GM19438 (cell line): ENCODE measurements at regions not wholly inside any gene's neighbourhood (a gene's known extent, or its start where the extent isn't known, plus 50 kb on each side); places are given as distances from the start of the nearest gene placed in this dataset.
"Not testable (repeated sequence)": the region's sequence is repeated elsewhere in the genome, so short reads cannot be mapped to it uniquely, and the experiment has no call there.

Source experiments
- ATAC-seq: cut with Tn5 transposase; IDR thresholded peaks from one replicate; pipeline ENCODE4 v1.9.1; 2021; ENCODE audit warnings: low read depth; ENCODE audit not compliant: unreplicated experiment

DNA sequence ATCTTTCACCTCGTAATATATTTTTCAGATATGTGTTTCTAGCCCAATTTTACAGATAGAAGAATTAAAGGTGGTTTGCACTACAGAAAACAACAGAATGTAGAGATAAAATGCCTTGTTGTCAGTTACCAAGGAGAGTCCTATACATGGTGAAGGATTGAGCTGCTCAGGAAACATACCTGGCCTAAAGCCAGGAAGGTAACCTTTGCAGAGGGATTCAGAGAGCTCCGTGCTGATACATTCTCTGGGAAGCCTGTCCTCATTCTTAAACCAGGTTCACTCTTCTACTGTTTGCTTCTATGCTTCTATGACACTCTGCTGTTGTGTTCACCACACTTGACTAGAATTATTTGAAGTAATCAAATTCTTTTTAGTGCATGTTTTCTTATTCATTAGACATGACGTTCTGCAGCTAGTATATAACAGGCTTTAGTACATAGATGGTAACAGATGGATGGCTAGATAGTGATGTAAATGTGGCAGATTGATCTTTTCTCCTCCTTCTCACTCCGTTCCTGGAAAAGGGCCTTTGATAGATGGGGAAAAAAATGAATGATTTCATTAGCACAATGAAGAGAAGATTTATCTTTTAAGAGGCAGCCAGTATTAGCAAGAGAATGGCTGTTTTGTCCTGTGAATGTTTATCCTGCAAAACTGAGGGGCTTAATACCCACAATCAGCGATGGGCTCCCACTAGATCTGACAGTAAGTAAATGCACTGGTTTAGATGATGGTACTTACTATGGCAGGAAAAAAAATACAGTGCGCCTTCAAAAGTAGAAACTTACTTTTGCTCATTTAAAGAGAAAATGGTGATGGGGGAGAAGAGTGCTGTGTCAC is 589.6 kb upstream of the FAM98A start:
- ATAC-seq = no peak

DNA sequence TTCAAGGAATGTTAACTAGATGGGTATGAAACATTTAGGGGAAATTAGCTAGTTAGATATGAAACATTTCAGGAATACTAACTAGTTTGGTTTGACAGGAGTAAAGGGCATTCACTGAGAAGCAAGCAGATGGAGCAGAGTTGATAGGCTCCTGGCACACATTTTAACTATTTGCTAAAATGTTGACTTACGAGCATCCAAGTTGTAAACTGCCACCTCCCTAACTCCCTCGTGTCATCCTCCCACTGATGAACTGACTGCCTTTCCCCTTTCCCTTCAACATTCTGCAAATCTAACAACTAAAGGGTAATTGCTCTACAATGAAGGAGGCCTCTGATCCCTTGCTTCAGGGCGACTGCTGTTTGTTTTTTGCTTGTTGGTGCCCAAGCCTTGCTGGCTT is 580.4 kb upstream of the FAM98A start:
- ATAC-seq = no peak

DNA sequence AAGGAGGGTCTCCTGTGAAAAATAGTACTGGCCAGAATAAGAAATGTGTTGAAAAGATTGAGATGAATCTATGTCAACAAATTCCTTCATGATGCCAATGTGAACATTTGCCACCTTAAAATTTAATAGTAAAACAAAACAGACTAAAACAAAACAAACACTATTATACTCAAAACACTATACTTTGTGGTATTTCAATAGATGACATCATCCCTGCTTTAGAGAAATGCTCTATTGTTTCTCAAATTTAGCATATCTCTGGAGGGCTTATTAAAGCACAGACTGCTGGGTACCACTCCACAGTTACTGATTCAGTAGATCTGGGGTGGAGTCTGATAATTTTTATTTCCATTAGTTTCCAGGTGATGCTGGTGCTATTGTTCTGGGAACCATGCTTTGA is 579.4 kb upstream of the FAM98A start:
- ATAC-seq = no peak

DNA sequence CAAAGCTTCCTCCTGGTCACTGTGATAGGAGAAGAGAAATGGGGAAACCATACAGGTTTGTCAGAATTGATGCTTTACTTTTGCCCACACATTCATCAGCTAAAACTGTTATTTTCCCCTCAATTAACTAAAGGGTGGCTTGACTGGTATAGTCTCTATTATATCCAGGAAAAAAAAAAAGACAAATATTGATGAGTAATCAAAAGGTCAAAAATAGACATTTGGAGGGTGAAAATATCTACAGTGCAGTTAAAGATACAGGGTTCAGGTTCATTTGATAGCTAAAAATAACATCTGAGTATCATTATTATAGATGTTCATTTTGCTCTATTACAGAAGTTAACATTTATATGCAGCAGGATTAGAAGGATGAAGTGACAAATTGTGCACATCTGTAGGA is 577.6 kb upstream of the FAM98A start:
- no peak for ATAC-seq

DNA sequence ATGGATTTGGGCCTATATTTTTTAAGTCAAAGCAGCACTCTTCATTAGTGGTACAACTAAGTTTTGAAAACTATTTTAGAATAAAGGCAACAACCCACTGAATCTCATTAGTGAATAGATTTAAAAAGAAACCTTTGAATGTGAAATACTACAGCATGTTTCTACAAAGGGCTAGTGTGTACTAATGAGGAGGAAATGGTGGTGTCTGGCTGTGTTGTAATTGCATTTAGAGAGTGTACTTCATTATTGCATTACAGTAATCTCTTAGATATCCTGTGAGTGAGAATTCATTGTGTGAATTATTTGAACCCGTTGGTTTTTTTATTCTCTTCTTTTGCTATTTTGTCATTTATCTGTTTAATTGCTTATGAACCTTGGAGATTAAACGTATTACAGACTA is 575.4 kb upstream of the FAM98A start:
- ATAC-seq = no peak

DNA sequence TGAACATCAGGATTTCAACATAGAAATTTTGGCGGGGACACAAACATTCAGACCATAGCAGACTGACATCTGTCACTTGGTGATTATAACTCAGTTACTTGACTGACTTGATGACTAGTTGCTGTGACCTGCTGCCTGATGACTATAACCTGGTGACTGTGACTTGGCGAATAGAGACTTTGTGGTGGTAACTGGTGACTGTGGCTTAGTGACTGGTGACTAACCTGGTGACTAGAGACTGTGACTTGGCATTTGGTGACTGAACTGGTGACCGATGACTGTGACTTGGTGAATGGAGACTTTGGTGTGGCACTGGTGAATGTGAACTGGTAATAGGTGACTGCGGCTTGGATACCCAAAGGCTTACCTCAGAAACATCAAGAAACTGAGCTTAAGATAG is 563.1 kb upstream of the FAM98A start:
- no peak for ATAC-seq

DNA sequence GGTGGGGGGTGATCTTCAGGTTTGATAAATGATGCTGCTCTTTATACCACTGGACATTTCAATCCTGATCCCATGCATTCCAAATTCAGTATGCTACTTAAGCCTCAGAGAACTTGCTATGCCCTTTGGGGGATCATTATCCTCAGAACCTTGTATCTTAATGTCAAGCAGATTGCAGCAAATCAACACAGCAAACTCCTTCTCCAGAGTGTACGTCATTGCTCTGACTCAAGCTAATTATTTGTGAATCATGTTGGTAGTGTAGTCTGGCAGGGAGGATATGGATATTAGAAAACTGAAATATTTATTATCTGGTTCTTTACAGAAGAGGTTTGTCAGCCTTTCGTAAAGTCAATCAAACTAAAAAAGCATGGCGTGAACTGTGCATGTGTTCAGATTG is 562.5 kb upstream of the FAM98A start:
- no peak for ATAC-seq

DNA sequence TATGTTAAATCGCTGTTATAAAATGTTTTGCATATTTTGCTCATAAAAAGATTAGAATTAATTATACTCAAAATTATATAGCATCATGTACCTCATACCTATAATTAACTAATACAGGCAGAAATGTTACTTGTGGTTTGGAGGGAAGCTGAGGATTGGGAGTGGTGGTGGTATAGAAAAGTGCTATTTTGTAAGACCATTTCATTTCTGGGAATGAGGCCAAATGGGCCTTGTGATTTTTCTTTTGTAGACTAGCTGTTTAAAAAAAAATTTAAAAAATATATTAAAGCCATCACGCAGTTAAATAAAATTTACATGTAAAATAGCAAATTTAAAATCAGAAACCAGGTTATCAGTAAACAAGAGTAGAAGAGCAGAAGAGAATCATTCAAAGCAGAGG is 560.8 kb upstream of the FAM98A start:
- no peak for ATAC-seq

DNA sequence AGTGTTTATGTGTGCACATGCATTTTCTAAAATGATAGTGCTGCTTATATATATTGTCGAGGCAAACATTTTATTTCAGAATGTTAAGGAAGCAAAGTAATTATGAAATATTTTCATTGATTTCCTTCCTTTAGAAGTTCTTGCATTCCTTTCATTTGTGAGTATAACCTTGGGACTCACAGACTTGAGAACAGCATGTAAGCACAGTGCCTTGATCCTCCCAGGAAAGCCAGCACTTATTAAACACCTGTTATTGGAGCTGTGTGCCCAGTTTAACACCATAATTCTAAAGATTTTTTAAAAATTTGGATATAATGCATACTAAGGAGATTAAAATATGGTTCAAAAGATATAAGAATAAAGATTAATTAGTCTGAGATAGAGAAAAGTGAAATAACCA is 554.4 kb upstream of the FAM98A start:
- ATAC-seq = no peak

DNA sequence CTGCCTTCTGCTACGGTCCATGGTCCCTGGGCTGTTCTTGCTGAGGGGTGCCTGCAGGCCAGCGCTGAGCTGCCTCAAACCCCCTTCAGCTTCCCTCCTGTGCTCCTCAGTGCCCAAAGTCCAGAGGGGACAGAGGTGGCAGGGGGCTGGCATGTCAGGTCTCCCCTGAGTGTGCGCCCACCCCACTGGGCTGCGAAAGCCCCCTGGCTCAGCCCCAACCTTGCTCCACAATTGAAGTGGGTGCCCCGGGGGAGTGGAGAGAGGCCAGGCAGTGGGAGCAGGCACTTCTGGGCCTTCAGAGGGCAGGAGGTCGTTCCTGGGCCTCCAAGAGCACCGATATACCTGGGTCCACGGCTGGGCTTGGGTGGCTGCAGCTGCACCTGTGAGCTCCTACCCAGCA is 548.7 kb upstream of the FAM98A start:
- no peak for ATAC-seq

DNA sequence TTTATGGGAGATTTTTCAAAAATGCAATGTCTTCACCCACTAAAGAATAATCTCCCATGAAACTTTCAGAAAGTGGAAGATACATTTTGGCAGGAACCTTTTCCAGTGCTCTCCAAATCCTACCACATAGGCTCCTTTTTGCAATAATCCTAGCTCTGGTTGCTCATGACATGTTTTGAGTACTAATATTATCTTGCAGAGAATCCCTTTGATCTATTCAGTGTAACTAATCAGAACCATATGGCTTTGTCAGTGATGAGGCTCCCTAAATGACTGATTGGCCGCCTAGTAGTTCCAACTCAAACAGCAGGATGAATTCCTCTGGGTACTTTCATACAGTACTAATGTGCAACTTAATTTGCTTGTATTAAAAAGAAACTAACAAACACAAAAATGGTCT is 544.0 kb upstream of the FAM98A start:
- ATAC-seq = no peak

DNA sequence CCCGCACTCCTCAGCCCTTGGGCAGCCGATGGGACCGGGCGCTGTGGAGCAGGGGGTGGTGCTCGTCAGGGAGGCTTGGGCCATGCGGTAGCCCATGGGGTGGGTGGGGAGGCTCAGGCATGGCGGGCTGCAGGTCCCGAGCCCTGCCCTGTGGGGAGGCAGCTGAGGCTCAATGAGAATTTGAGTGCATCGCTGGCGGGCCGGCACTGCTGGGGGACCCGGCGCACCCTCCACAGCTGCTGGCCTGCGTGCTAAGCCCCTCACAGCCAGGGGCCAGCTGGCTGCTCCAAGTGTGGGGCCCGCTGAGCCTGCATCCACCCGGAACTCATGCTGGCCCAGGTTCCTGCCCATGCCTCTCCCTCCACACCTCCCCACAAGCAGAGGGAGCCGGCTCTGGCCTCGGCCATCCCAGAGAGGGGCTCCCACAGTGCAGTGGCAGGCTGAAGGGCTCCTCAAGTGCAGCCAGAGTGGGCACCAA is 543.5 kb upstream of the FAM98A start:
- ATAC-seq = not testable (repeated sequence)

DNA sequence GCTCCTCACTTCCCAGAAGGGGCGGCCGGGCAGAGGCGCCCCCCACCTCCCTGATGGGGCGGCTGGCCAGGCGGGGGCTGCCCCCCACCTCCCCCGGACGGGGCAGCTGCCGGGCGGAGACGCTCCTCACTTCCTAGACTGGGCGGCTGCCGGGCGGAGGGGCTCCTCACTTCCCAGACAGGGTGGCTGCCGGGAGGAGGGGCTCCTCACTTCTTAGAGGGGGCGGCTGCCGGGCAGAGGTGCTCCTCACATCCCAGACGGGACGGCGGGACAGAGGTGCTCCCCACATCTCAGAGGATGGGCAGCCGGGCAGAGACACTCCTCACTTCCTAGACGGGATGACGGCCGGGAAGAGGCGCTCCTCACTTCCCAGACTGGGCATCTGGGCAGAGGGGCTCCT is 534.0 kb upstream of the FAM98A start:
- not testable (repeated sequence) for ATAC-seq

DNA sequence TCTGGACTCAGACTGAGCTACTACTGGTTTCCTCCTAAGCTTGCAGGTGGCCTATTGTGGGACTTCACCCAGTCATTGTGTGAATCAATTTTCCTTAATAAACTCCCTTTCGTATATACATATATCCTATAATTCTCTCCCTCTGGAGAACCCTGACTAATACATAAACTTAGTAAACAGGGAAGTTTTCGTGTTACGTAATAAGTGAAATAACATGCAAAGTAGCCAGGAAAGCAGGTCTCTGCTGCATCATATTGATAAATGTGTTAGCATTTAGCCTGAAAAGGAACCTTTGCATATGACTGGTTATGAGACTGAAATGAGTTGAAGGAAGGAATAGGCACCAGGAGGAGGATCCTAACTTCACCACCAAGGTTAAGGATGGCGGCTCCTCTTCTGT is 527.2 kb upstream of the FAM98A start:
- no peak for ATAC-seq

DNA sequence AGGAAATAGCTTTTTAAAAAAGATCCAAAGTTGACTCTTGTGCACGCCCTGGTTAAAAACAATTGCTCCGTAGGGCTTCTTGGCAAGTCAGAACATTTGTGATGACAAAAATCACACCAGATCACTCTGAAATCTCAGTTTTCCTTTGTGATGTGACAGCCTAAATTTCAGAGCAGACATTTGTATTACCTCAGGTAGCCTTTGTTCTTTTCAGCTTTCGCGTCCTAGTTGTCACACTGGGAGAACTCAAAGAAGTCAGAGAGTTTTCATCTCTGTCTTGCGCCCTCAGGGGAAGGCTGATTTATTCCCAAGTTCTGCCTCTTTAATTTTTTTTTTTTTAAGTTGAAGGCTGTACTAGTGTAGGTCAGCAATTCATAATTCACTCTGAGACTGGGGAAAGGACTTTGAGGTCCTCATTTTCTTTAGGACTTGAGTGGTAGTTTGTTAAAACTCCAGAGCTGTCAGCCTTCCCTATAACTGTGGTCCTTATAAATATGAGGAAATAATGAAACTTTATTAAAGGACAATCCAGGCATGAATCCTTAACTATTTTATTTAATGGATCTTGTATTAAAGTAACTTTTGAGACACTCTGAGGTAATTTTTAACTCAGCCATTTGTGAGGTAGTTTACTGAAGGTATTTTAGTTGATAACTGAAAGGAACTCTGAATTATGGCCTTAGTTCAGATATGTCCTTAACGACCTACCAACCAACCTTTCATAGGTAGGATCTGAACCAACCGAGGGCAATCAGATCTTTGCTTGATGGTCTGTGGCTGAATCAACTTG is 525.1 kb upstream of the FAM98A start:
- no peak for ATAC-seq

DNA sequence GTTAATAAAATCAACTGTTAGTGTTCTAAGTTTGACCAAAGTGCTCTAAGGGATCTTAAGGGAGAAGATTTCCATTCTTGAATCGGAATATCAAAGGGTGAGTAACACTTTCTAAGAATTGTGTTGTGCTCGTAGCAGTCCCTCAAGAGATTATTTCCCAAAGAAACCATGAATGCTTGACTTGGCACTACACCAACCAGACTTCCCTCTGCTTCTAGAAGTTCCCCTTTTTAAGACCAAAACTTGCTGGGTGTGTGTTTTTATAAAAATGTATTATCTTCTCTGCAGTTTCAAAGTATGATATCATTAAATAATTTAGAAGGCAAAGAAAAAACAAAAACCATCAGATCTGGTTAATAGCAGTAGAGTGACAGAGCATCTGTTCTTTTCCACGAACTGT is 522.0 kb upstream of the FAM98A start:
- no peak for ATAC-seq

DNA sequence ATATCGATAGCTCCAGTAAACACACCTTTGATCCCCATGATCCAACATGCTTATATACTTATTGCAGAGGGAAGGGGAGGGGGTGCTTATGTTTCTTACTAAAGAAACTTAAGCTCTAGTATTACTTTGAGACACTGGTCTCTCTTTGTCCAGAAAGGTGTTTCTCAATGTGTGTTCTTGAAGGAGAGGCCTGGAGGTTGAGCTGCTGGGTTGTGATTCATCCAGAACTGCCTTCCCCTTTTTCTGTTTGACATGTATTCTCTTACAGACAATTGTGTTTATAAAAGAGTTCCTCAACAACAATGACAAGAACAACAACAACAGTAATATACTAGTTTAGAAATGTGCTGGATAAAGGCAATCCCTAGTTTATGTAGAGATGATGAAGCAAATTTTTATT is 516.0 kb upstream of the FAM98A start:
- ATAC-seq = no peak

DNA sequence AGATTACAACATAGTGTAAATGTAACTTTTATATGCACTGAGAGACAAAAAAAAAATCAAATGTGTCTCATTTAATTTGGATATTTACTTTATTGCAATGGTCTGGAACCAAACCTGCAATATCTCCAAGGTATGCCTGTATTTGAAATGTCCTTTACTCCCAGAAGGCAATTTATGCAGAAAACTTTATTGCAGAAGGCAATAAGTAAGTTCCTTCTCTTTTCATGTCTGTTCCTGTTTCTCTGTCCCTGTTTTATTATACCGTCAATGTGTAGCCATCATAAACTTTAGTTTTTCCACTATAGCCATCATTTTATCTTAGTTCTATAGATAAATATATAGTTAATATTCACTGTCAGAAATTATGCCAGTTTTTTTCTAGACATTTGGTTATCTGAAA is 513.1 kb upstream of the FAM98A start:
- ATAC-seq = no peak

DNA sequence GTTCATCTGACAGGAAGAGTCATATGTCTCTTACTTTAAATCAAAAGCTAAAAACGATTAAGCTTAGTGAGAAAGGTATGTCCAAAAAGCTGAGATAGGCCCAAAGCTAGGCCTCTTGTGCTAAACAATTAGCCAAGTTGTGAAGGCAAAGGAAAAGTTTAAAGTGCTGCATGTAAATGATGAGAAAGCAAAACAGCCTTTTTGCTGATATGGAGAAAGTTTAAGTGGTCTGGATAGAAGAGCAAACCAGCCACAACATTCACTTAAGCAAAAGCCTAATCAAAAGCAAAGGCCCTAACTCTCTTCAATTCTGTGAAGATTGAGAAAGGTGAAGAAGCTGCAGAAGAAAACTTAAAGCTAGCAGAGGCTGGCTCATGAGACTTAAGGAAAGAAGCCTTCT is 511.3 kb upstream of the FAM98A start:
- no peak for ATAC-seq

DNA sequence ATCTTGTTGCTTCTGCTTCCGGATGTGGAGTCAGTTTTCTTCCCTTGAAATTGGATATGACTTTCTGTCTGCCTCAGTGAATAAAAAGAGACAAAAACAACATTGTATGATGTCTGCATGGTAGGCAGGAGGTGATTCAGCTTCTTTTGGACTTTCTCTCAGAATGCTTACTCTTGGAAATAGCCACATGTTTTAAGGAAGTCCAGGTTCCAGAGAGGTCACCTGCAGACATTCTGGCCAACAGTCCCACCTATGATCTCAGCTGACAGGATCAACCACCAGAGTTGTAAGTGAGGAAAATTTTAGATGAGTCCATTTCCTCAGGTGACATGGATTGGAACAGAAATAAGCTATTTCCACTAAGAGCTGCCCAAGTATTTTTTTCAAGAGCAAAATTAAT is 508.7 kb upstream of the FAM98A start:
- no peak for ATAC-seq

DNA sequence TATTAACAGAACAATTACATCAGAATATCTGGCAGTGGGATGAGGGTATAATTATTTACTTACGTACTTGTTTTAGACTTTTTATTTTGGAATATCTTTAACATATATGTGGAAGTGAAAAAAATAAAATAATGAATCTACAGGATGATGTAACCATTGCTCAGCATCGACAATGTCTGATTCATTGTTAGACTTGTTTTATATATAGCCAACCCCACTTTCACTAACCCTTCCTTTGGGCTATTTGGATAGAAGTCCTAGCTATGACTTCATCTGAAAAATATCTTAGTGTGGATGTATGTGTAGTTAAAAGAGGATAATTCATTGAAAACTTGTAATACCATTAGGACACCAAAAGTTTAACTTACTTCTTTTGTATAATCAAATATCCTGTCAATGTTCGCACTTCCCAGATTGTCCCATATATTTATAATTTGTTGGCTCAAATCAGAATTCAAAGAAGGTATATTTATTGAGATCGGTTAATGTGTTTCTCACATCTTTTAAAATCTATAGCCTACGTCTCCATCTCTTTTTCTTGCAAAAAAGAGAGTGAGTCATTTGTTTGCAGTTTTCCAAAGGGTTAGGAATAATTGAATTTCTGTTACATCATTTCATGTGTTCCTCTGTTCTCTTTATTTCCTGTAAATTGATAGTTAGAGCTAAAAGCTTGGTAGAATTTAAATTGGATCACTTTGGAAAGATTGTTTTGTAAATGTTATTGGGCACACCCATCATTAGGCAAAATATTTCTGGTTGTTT is 506.1 kb upstream of the FAM98A start:
- no peak for ATAC-seq
